GM19438 (cell line): ENCODE measurements at regions not wholly inside any gene's neighbourhood (a gene's known extent, or its start where the extent isn't known, plus 50 kb on each side); places are given as distances from the start of the nearest gene placed in this dataset.

Experiments
- ATAC-seq: cut with Tn5 transposase; IDR thresholded peaks from one replicate; pipeline ENCODE4 v1.9.1; 2021; ENCODE audit warnings: low read depth; ENCODE audit not compliant: unreplicated experiment

GRCh38 chr14:98181768-98182167, 1090.2 kb downstream of the BCL11B start:
- no peak for ATAC-seq

GRCh38 chr14:98182393-98183055, 1089.5 kb downstream of the BCL11B start:
- ATAC-seq = no peak

- ATAC-seq = no peak
Measured at GRCh38 chr14:98183556-98183955, 1088.4 kb downstream of the BCL11B start.

GRCh38 chr14:98184457-98184856, 1087.5 kb downstream of the BCL11B start:
- no peak for ATAC-seq

GRCh38 chr14:98185036-98185435, 1087.0 kb downstream of the BCL11B start:
- ATAC-seq = no peak

GRCh38 chr14:98186140-98186539, 1085.9 kb downstream of the BCL11B start:
- ATAC-seq = no peak

GRCh38 chr14:98187281-98187680, 1084.7 kb downstream of the BCL11B start:
- no peak for ATAC-seq

GRCh38 chr14:98189062-98189461, 1082.9 kb downstream of the BCL11B start:
- no peak for ATAC-seq

GRCh38 chr14:98189511-98189910, 1082.5 kb downstream of the BCL11B start:
- ATAC-seq = no peak

GRCh38 chr14:98189944-98190343, 1082.1 kb downstream of the BCL11B start:
- no peak for ATAC-seq

- ATAC-seq = no peak
Measured at GRCh38 chr14:98192946-98193345, 1079.1 kb downstream of the BCL11B start.

GRCh38 chr14:98194821-98195220, 1077.2 kb downstream of the BCL11B start:
- no peak for ATAC-seq

- no peak for ATAC-seq
Measured at GRCh38 chr14:98195256-98195655, 1076.7 kb downstream of the BCL11B start.

- no peak for ATAC-seq
Measured at GRCh38 chr14:98197933-98198332, 1074.1 kb downstream of the BCL11B start.

- no peak for ATAC-seq
Measured at GRCh38 chr14:98198385-98198784, 1073.6 kb downstream of the BCL11B start.

- no peak for ATAC-seq
Measured at GRCh38 chr14:98200601-98201000, 1071.4 kb downstream of the BCL11B start.

GRCh38 chr14:98203421-98203820, 1068.6 kb downstream of the BCL11B start:
- ATAC-seq = no peak

- no peak for ATAC-seq
Measured at GRCh38 chr14:98204139-98204538, 1067.9 kb downstream of the BCL11B start.

- no peak for ATAC-seq
Measured at GRCh38 chr14:98207415-98207814, 1064.6 kb downstream of the BCL11B start.

GRCh38 chr14:98208211-98208611, 1063.8 kb downstream of the BCL11B start:
- ATAC-seq = no peak

GRCh38 chr14:98208943-98209342, 1063.1 kb downstream of the BCL11B start:
- no peak for ATAC-seq

- no peak for ATAC-seq
Measured at GRCh38 chr14:98210045-98210672, 1061.8 kb downstream of the BCL11B start.
